GM11168 (cell line): ENCODE measurements at regions not wholly inside any gene's neighbourhood (a gene's known extent, or its start where the extent isn't known, plus 50 kb on each side); places are given as distances from the start of the nearest gene placed in this dataset.
"Not testable (repeated sequence)": the region's sequence is repeated elsewhere in the genome, so short reads cannot be mapped to it uniquely, and the experiment has no call there.

Source experiments
- in situ Hi-C: fragments of 300-500 bp; cut with MboI; formaldehyde crosslinking; loops from one replicate; pipeline ENCODE4 v1.12.0; 2022; ENCODE audit warnings: low sequenced_read_pairs; ENCODE audit not compliant: unreplicated experiment

GRCh38 chr5:157983906-157984551 lies 125.1 kb upstream of the CLINT1 start:
- in situ Hi-C loops: no loop called here

- in situ Hi-C loops: no loop called here
Measured at GRCh38 chr5:157978061-157978460, 119.1 kb upstream of the CLINT1 start.

DNA sequence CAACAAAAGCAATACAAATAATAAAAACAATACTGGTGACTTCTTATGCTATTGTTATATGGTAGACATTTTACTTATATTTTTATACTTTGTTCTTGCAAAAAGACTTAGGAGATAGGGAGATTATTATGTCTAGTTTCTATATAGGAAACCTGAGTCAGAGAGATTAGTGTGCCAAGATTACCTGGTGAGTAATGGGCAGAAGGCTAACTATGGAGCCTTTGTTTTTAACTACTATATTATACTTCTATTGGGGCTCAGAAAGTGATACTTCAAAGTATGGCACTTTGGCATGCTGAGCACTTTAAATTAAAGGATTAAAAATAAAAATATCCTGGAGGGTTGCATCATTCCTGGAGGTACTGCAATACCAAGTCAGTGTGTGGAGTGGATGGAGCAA lies 117.5 kb upstream of the CLINT1 start:
- in situ Hi-C loops: no loop called here

- in situ Hi-C loops: no loop called here
Measured at GRCh38 chr5:157972579-157972978, 113.6 kb upstream of the CLINT1 start.

DNA sequence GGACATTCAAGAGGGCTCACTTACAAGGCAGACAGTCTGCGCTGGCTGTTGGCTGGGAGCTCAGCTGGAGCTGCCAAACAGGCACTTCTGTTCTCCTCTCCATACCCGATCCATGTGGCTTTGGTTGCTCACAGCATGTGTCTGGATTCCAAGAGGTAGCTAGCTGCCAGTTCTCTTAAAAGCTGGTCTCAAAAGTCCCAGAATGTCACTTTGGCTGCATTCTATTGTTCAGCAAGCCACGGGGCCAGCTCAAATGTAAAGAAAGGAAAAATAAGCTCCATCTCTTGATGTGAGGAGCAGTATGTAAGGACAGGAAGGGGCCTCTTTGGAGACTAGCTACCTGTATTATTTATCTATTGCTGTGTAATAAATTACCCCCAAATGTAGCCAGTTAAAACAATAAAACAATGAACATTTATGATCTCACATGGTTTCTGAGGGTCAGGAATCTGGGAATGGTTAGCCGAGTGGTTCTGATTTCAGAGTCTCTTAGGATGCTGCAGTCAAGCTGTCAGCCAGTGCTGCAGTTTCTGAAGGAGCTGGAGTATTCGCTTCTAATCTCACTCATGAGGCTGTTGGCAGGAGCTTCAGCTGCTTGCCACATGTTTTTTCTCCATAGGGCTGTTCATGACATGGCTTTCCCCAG lies 112.7 kb upstream of the CLINT1 start:
- in situ Hi-C loops: no loop called here

GRCh38 chr5:157968570-157968969 lies 109.6 kb upstream of the CLINT1 start:
- in situ Hi-C loops: not testable (repeated sequence)

- in situ Hi-C loops: no loop called here
Measured at GRCh38 chr5:157965989-157966388, 107.0 kb upstream of the CLINT1 start.

GRCh38 chr5:157965040-157965678 lies 106.2 kb upstream of the CLINT1 start:
- in situ Hi-C loops: no loop called here

GRCh38 chr5:157963761-157964160 lies 104.8 kb upstream of the CLINT1 start:
- in situ Hi-C loops: no loop called here

DNA sequence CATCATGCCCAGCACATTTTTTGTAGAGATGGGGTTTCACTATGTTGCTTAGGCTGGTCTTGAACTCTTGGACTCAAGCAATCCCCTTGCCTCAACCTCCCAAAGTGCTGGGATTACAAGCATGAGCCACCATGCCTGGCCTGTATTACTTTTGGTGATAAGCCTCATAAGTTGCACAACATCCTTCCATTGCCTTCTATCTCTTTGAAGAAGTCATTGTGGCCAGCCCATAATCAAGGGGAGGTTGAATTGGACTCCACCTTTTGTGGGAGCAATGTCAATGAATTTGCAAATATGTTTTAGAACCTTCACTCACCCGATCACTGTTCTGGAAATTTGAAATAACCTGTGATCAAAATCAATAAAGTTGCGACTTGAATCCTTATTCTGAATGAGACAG lies 104.3 kb upstream of the CLINT1 start:
- in situ Hi-C loops: no loop called here

GRCh38 chr5:157962686-157963085 lies 103.7 kb upstream of the CLINT1 start:
- in situ Hi-C loops: not testable (repeated sequence)

- in situ Hi-C loops: no loop called here
Measured at GRCh38 chr5:157961896-157962590, 103.1 kb upstream of the CLINT1 start.

DNA sequence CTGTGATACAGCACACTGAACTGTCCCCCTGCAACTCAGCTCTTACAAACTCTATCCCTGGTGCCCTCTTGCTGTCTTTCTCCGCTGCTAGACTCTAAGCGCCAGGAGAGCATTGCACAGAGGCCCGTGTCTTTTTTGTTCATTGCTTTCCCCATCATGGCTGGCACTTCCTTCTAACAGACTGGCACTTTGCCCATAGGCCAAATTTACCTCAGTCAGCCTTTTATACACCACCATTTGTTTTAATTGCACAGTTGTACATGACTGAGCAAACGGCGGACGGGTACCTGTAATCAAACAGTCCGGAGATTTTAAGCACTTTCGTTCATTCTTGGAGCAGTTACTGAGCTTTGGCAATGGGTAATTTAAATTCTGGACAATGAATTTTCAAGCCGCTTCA lies 102.2 kb upstream of the CLINT1 start:
- in situ Hi-C loops: no loop called here

DNA sequence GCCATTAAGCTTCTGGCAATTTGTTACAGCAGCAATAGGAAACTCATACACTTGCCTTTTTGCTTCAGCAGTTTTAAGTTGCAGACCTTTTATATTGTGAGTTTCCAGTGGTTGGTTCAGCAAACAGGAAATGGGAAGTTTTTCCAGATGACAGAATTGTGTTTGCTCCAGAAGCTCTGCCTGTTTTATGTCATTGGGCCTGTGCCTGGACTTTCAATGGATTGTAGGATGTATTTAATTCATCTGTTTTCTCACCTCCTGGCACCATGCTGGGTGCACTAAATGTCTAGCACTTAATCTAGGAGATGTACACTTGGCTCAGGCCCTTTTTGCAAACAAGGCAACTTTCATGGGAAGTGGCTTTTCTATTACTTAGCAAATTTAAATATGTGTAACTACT lies 100.4 kb upstream of the CLINT1 start:
- in situ Hi-C loops: no loop called here

GRCh38 chr5:157956271-157956885 lies 97.4 kb upstream of the CLINT1 start:
- in situ Hi-C loops: no loop called here

GRCh38 chr5:157955541-157956172 lies 96.7 kb upstream of the CLINT1 start:
- in situ Hi-C loops: no loop called here

GRCh38 chr5:157952374-157952685 lies 93.4 kb upstream of the CLINT1 start:
- in situ Hi-C loops: no loop called here

- in situ Hi-C loops: no loop called here
Measured at GRCh38 chr5:157951673-157952373, 92.9 kb upstream of the CLINT1 start.

GRCh38 chr5:157949520-157949919 lies 90.6 kb upstream of the CLINT1 start:
- in situ Hi-C loops: loop anchor here (10.0 kb wide), 1 partner anchor 125 kb away; no protein-coding TSS in a partner anchor
